ENCODE measurements at regions not wholly inside any gene's neighbourhood (a gene's known extent, or its start where the extent isn't known, plus 50 kb on each side); places are given as distances from the start of the nearest gene placed in this dataset.
"Not testable (repeated sequence)": the region's sequence is repeated elsewhere in the genome, so short reads cannot be mapped to it uniquely, and the experiment has no call there.

DNA sequence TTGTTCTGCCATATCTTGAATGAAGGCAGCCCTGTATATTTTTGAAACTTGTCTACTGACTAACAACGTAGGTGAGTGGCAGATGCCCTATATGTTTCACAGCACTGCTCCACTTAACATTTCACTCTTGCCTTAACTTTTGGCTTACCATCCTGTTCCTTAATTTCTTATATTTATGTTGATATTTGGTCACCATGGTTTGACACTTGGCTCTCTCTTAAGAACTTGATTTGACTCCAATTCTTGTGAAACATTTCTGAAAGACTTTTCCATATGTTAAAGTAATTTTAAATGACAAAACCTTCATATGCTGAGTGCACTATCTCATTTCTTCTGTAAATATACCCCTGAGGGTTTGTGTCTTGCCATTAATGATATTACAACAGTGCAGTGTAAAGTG, 434.3 kb upstream of the IMPG1 start:
- no peak for DNase-seq

DNA sequence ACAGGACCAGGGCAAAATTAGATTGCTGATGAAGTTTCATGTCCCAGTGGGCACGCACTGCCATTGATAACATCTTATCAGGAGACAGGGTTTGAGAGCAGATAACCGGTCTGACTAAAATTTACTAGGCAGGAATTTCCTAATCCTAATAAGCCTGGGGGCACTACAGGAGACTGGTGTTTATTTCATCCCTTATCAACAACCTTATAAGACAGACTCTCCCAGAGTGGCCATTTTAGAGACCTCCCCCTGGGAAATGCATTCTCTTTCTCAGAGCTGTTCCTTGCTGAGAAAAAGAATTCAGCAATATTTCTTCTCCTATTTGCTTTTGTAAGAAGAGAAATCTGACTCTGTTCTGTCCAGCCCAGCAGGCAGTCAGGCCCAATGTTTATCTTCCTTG, 423.4 kb upstream of the IMPG1 start:
- 100% methylated on average over 2 of the region's 2 CpGs for WGBS (ENCODE audit: insufficient coverage)
- no peak for DNase-seq
- Mint-ChIP-seq H3K4me1 (no peaks in the 10 kb centered on the region), H3K9me3 (peaks cover 7 to 29% of the 10 kb centered on the region in 2 donors), H3K27ac (no peak overlapping the region), H3K36me3 (peaks cover 25% of the 10 kb centered on the region), H3K27me3 (ENCODE audit: low read depth in 2 of 2) (no peaks in the 10 kb centered on the region), H3K4me3 (no peak overlapping the region)
- TF ChIP-seq, protein P1, sequence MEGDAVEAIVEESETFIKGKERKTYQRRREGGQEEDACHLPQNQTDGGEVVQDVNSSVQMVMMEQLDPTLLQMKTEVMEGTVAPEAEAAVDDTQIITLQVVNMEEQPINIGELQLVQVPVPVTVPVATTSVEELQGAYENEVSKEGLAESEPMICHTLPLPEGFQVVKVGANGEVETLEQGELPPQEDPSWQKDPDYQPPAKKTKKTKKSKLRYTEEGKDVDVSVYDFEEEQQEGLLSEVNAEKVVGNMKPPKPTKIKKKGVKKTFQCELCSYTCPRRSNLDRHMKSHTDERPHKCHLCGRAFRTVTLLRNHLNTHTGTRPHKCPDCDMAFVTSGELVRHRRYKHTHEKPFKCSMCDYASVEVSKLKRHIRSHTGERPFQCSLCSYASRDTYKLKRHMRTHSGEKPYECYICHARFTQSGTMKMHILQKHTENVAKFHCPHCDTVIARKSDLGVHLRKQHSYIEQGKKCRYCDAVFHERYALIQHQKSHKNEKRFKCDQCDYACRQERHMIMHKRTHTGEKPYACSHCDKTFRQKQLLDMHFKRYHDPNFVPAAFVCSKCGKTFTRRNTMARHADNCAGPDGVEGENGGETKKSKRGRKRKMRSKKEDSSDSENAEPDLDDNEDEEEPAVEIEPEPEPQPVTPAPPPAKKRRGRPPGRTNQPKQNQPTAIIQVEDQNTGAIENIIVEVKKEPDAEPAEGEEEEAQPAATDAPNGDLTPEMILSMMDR (IDR thresholded peaks at IDR 0.05) = no peak
- intact Hi-C loops (cut with micrococcal nuclease) = no loop called here
- Histone ChIP-seq H3K27ac (ENCODE audit: low read length) (no peak overlapping the region), H3K4me3 (ENCODE audit: low read length) (no peak overlapping the region), H3K36me3 (ENCODE audit: control insufficient read depth, insufficient read depth, low read length) (no peaks in the 10 kb centered on the region), H3K27me3 (ENCODE audit: control insufficient read depth, insufficient read depth, low read length) (no peaks in the 10 kb centered on the region), H3K4me1 (ENCODE audit: control insufficient read depth, insufficient read depth, low read length) (no peaks in the 10 kb centered on the region), H3K9me3 (ENCODE audit: control insufficient read depth, insufficient read depth, low read length) (peaks cover 22% of the 10 kb centered on the region)
- ATAC-seq = no peak

More for the DNA sequence above, 434.3 kb upstream of the IMPG1 start:
- Mint-ChIP-seq H3K9me3 (peaks cover 6 to 18% of the 10 kb centered on the region in 2 donors), H3K36me3 (peaks cover 8% of the 10 kb centered on the region), H3K27ac (no peak overlapping the region), H3K27me3 (ENCODE audit: low read depth in 2 of 2) (no peaks in the 10 kb centered on the region), H3K4me1 (no peaks in the 10 kb centered on the region), H3K4me3 (no peak overlapping the region)
- Histone ChIP-seq H3K27me3 (ENCODE audit: control insufficient read depth, insufficient read depth, low read length) (no peaks in the 10 kb centered on the region), H3K4me3 (ENCODE audit: low read length) (no peak overlapping the region), H3K36me3 (ENCODE audit: control insufficient read depth, insufficient read depth, low read length) (no peaks in the 10 kb centered on the region), H3K27ac (ENCODE audit: low read length) (no peak overlapping the region), H3K4me1 (ENCODE audit: control insufficient read depth, insufficient read depth, low read length) (no peaks in the 10 kb centered on the region), H3K9me3 (ENCODE audit: control insufficient read depth, insufficient read depth, low read length) (no peaks in the 10 kb centered on the region)
- TF ChIP-seq, protein P1 (IDR thresholded peaks at IDR 0.05) = no peak
- intact Hi-C loops (cut with micrococcal nuclease) = no loop called here
- WGBS (ENCODE audit: insufficient coverage) = 89% methylated on average over 1 of the region's 1 CpG
- no peak for ATAC-seq

DNA sequence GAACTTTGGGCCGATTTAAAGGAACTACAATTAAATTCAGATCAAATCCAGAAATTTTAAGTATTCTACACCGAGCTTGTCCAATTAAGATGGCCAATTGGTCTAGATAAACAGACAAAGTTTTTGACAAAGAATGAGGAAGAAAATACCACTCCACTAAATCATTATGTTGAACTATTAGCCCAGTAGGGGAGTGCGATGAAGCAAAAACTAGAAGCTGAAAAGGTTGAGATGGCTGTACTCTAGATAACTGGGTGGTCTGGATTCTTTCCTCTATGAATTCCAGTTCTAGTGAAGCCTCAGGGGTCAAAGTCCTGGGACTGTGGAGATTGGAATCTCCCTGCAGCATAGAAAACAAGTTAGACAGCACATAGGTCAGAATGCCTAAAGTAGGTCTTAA, 418.9 kb upstream of the IMPG1 start:
- H3K9me3 ChIP-seq (ENCODE audit: control insufficient read depth, insufficient read depth, low read length) = peaks cover 22% of the 10 kb centered on the region
- H3K36me3 Mint-ChIP-seq = peaks cover 20% of the 10 kb centered on the region
- H3K27ac Mint-ChIP-seq; H3K27ac ChIP-seq (ENCODE audit: low read length); H3K4me1 ChIP-seq (ENCODE audit: control insufficient read depth, insufficient read depth, low read length); H3K4me3 Mint-ChIP-seq; H3K4me1 Mint-ChIP-seq; ATAC-seq; H3K4me3 ChIP-seq (ENCODE audit: low read length); H3K36me3 ChIP-seq (ENCODE audit: control insufficient read depth, insufficient read depth, low read length); DNase-seq; intact Hi-C loops (cut with micrococcal nuclease); H3K27me3 Mint-ChIP-seq (ENCODE audit: low read depth in 2 of 2); H3K27me3 ChIP-seq (ENCODE audit: control insufficient read depth, insufficient read depth, low read length): not testable (repeated sequence)
- peaks cover 14 to 38% of the 10 kb centered on the region in 2 donors for H3K9me3 Mint-ChIP-seq
- 100% methylated on average over 2 of the region's 3 CpGs for WGBS (ENCODE audit: insufficient coverage)

DNA sequence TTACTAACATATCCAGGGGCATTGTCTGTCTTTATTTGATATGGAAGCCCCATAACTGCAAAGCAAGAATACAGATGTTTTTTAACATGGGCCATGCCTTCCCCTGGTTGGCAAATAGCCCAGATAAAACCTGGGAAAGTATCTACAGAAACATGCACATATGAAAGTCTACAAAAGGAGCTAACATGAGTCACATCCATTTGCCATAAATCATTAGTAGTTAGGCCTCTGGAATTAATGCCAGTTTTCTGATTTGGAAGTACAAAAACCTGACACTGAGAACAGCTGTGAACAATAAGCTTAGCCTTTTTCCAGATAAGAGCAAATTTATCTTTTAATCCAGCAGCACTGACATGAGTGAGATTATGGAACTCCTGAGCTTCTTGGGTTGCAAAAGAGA, 418.0 kb upstream of the IMPG1 start:
- no peak overlapping the region for H3K27ac ChIP-seq (ENCODE audit: low read length)
- no peaks in the 10 kb centered on the region for H3K27me3 Mint-ChIP-seq (ENCODE audit: low read depth in 2 of 2)
- H3K9me3 Mint-ChIP-seq = peaks cover 12 to 33% of the 10 kb centered on the region in 2 donors
- no peak overlapping the region for H3K4me3 Mint-ChIP-seq
- H3K27me3 ChIP-seq (ENCODE audit: control insufficient read depth, insufficient read depth, low read length) = no peaks in the 10 kb centered on the region
- intact Hi-C loops (cut with micrococcal nuclease) = no loop called here
- H3K4me1 Mint-ChIP-seq = no peaks in the 10 kb centered on the region
- peaks cover 17% of the 10 kb centered on the region for H3K36me3 Mint-ChIP-seq
- no peak for DNase-seq
- H3K4me3 ChIP-seq (ENCODE audit: low read length) = no peak overlapping the region
- no peaks in the 10 kb centered on the region for H3K4me1 ChIP-seq (ENCODE audit: control insufficient read depth, insufficient read depth, low read length)
- H3K9me3 ChIP-seq (ENCODE audit: control insufficient read depth, insufficient read depth, low read length) = peaks cover 15% of the 10 kb centered on the region
- TF ChIP-seq, protein P1 (IDR thresholded peaks at IDR 0.05) = no peak
- H3K27ac Mint-ChIP-seq = no peak overlapping the region
- H3K36me3 ChIP-seq (ENCODE audit: control insufficient read depth, insufficient read depth, low read length) = no peaks in the 10 kb centered on the region
- ATAC-seq = no peak

All from natural killer cell (primary cell).